ENCODE measurements at regions not wholly inside any gene's neighbourhood (a gene's known extent, or its start where the extent isn't known, plus 50 kb on each side); places are given as distances from the start of the nearest gene placed in this dataset.

DNA sequence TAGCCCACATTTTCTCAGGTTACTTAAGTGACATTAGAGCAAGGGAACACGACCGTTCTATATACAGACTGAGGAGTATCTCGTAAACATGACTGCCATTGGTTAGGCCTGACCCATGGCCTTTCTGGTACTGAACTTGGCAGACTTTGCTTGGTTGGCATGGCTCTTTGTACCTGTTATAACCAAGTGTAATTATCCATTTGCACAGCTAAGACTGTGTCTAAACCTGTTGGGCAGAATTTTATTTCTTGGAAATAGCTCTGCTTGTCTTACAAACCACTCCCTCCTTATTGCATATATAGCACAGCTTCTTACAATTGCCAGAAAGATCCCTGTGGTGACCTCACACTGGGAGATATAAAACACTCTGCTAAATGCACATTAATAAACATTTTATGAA is 106.9 kb downstream of the P2RY1 start:
- H3K9me3 Mint-ChIP-seq: no peaks in the 10 kb centered on the region
- no peak overlapping the region for H3K27ac Mint-ChIP-seq
- H3K36me3 Mint-ChIP-seq: no peaks in the 10 kb centered on the region
- no peak for DNase-seq (ENCODE audit: low spot score in 2 of 2)
- no peak for ATAC-seq

DNA sequence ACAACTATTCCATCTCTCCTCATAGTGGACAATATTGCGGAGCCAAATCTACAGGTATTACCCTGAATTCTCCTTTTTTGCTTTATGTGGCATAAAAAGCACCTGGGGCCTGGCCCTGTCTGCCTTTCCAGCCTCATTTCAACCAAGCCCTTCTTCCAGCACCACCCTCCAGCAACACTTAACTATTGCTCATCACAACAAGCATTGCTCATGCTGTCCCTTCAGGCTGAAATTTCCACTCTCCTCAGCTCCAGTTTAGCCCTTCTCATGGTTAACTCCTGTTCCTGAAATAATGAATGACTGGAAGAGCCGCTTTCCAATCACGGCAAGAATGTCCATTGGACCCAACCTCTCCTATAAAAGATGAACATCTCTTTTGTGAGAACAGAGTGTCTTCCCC is 107.4 kb downstream of the P2RY1 start:
- Mint-ChIP-seq H3K36me3 (no peaks in the 10 kb centered on the region), H3K9me3 (no peaks in the 10 kb centered on the region), H3K27ac (no peak overlapping the region)
- ATAC-seq: no peak
- DNase-seq (ENCODE audit: low spot score in 2 of 2): no peak

DNA sequence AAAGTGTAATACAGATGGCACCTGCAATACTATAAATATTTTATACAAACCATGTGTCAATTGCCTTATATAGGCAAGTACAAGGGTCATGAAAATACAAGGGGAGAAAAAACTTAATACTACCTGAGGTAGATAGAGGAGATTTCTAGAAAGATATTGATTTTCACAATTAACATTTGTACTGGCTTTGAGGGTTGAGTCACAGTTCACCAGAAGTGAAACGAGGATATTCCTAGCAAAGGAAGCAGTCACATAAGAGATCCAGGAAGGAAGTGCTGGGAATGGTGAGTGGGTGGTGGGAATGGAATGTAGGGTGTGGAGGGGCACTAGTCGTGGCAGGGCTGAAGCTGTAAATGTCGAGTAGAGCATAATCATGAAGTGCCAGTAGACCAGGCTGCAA is 108.7 kb downstream of the P2RY1 start:
- Mint-ChIP-seq H3K36me3 (no peaks in the 10 kb centered on the region), H3K9me3 (no peaks in the 10 kb centered on the region), H3K27ac (no peak overlapping the region)
- ATAC-seq: no peak
- DNase-seq (ENCODE audit: low spot score in 2 of 2): no peak

DNA sequence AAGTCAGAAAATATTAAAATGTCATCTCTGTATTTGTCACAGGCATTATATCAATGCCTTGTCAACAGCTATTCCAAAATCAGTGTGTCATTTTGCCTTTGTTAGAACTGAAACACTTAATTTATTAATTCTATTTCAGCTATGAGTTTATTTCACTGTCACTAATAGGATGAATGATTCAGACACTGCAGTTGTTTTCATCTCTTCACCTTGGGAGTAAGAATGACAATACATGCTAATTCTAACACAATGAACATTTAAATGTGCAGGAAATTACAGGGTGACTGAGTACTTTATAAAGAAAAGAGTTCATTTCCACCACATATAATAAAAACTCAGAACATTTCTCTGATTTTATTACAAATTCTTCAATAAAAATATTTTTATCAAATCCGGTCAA is 109.7 kb downstream of the P2RY1 start:
- Mint-ChIP-seq H3K36me3 (no peaks in the 10 kb centered on the region), H3K9me3 (no peaks in the 10 kb centered on the region), H3K27ac (no peak overlapping the region)
- ATAC-seq (no peak), DNase-seq (ENCODE audit: low spot score in 2 of 2) (no peak)

DNA sequence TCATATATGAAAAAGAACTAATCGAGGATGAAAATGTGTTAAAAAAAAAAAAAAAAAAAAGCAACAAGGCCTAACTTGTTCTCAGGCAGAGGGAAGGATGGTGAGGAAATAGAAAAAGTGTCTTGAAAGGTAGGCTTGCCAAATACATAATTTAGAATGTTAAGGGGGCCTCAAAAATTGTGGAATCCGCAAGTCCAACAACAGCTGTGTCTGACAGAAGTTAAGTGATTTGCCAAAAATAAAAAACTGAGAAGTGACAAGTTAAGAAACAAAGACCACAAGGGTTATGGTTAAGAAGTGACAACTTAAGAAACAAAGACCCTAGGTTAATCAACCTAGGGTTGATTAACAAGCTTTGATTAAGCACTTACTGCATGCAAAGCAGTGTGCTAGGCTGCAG is 110.6 kb downstream of the P2RY1 start:
- no peaks in the 10 kb centered on the region for H3K9me3 Mint-ChIP-seq
- DNase-seq (ENCODE audit: low spot score in 2 of 2) (no peak), ATAC-seq (no peak)
- H3K27ac Mint-ChIP-seq: no peak overlapping the region
- H3K36me3 Mint-ChIP-seq: no peaks in the 10 kb centered on the region

DNA sequence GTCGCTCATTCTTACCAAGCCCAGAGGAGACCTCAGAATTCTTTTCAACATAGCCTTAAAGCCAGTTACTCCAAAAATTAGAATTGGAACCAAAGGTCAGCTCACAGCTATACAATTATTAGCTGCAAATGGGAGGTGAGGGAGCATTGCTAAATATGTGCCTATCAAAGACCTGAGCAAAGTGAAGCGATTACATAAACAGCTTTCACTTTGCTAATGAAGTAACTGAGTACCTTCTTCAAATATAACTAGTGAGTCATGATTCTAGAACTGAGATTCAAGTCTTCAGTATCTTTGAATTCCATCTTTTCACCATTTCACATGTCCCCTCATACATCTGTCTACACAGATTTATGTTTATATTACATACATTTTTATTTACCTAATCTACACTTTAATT is 122.6 kb downstream of the P2RY1 start:
- Mint-ChIP-seq H3K27ac (no peak overlapping the region), H3K9me3 (no peaks in the 10 kb centered on the region), H3K36me3 (no peaks in the 10 kb centered on the region)
- no peak for DNase-seq (ENCODE audit: low spot score in 2 of 2)
- no peak for ATAC-seq

DNA sequence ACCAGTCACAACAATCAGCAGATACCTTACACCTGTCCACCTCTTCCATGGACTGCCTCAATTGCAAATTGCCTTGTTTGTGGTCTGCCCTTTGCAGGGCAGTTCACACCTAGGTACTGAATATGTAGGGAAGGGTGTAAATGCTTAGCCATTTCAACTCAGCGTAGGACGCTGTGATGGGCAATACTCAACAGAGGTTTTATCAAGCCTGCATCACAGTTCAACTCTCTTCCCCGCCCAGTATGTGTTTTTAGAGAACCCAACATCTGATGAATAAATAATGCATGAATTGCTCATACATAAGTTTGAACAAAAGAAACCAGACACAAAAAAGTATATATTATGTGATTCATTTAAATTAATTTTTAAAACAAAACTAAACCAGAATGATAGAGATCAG is 124.4 kb downstream of the P2RY1 start:
- DNase-seq (ENCODE audit: low spot score in 2 of 2): no peak
- H3K36me3 Mint-ChIP-seq: no peaks in the 10 kb centered on the region
- no peak overlapping the region for H3K27ac Mint-ChIP-seq
- no peak for ATAC-seq
- H3K9me3 Mint-ChIP-seq: no peaks in the 10 kb centered on the region

DNA sequence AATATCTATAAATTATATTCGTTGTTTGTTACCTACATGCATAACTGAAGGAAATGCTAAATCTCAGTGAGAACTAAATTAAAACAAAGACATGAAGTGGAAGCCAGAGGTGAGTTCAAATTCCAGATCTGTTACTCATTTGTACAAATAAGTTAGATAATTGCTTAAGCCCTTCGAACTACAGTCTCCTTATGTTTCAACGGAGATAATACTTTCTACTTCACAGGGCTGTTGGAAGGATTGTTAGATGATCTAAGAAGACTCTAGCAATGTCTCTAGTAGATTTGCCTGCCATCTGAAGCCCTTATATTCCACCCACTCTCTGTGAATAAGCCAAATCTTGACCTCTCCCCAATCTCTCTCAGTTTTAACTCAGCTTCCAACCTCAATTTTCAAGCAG is 125.8 kb downstream of the P2RY1 start:
- no peaks in the 10 kb centered on the region for H3K36me3 Mint-ChIP-seq
- DNase-seq (ENCODE audit: low spot score in 2 of 2) (no peak), ATAC-seq (no peak)
- H3K9me3 Mint-ChIP-seq: no peaks in the 10 kb centered on the region
- H3K27ac Mint-ChIP-seq: no peak overlapping the region

DNA sequence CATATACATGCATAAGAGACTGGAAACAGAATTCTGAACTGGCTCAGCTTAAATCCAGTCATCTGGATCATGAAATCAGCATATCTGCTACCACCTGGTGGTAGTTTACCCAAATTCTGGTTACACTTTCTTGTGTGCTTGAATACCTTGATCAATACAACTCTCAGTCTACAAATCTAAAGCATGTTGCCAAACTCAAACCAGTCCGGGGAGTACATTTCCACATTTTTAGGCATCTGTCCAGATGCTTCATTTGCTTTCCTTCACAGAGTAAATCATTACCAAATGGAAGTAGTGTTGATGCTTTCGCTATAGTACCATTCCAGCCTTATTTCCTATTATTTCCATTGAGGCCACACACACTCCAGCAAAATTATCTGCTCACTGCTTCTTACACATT is 126.4 kb downstream of the P2RY1 start:
- no peaks in the 10 kb centered on the region for H3K36me3 Mint-ChIP-seq
- no peaks in the 10 kb centered on the region for H3K9me3 Mint-ChIP-seq
- no peak overlapping the region for H3K27ac Mint-ChIP-seq
- DNase-seq (ENCODE audit: low spot score in 2 of 2) (no peak), ATAC-seq (no peak)

DNA sequence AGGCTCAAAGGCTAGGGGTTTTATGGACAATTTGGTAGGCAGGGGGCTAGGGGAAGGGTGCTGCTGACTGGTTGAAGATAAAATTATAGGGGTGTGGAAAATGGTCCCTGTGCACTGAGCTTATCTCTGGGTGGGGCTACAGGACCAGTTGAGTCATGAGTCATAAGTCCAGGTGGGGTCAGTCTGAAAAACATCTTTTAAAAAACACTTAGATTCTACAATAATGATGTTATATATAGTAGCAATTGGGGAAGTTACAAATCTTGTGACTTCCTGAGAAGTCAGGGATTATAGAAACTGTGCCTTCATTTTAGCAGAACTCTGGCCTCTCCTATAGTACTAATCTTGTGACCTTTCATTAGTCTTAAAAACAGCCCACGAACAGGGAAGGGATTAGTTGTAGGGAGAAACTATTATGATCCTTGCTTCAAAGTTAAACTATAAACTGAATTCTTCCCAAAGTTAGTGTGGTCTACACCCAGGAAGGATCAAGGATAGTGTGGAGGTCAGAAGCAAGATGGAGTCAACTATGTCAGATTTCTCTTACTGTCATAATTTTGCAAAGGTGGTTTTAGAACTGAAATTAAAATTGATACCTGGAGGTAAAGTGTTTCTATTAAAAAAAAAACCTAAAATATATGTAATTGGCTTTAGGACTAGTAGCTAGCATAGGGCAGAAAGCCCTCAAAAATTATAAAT is 130.1 kb downstream of the P2RY1 start:
- Mint-ChIP-seq H3K27ac (no peak overlapping the region), H3K36me3 (no peaks in the 10 kb centered on the region), H3K9me3 (no peaks in the 10 kb centered on the region)
- ATAC-seq (no peak), DNase-seq (ENCODE audit: low spot score in 2 of 2) (no peak)

DNA sequence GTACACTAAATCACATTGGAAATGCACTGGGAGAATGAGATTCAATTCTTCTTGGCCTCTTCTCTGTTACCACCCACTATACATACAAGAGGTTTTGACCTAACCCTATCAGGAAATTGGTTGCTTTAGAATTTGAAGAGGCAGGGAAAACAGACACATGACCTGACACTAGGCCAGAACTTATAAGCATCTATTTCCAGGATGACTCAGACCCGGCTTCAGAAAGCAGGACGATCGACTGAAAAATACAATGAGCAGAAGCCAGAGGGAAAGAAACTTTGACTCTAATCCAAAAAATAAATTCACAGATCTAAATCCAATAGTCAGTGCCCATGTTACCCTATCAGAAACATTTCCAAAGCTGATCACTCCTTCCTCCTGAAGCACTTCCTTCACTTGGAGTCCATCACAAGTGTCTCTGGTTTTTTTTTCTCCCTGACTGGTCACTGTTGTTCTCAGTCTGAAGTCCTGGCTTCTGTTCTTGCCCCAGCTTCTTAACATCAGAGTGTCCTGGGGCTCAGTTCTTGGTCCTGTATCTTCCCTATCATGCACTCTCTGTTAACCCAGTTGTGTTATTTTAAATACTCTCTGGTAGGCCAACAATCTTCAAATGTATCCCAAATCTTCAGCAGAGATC is 133.6 kb downstream of the P2RY1 start:
- Mint-ChIP-seq H3K9me3 (no peaks in the 10 kb centered on the region), H3K27ac (no peak overlapping the region), H3K36me3 (no peaks in the 10 kb centered on the region)
- DNase-seq (ENCODE audit: low spot score in 2 of 2): no peak
- ATAC-seq: no peak

DNA sequence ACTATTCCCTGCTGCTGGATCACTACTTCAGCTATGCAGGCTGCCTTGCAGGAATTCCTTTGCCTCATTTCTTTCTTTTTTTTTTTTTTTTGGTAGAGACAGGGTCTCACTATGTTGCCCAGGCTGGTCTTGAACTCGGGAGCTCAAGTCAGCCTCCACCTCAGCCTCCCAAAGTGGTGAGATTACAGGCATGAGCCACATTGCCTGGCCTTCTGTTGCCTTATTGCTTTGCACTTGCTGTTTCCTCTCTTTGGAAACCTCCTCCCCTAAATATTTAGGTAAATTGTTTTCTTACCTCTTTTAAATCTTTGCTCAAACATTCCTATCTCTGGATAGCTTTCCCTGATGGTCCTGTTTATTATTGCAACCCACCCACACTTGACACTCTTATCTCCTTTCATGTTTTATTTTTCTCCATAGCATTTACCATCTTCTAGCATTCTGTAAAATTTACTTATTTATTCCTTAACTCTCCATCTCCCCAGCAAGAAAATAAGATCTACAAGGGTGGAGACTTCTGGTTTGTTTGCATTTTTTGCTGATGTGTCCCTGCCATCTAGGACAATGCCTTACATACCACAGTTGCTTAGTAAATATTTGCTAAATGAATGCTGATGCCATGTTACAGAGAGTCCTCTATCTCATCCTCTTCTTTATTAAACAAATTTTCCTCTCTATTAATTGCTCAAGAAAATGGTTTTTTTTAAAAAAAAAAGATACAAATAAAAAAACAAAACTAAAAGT is 134.8 kb downstream of the P2RY1 start:
- H3K36me3 Mint-ChIP-seq: no peaks in the 10 kb centered on the region
- DNase-seq (ENCODE audit: low spot score in 2 of 2): no peak
- no peak overlapping the region for H3K27ac Mint-ChIP-seq
- no peak for ATAC-seq
- H3K9me3 Mint-ChIP-seq: no peaks in the 10 kb centered on the region

DNA sequence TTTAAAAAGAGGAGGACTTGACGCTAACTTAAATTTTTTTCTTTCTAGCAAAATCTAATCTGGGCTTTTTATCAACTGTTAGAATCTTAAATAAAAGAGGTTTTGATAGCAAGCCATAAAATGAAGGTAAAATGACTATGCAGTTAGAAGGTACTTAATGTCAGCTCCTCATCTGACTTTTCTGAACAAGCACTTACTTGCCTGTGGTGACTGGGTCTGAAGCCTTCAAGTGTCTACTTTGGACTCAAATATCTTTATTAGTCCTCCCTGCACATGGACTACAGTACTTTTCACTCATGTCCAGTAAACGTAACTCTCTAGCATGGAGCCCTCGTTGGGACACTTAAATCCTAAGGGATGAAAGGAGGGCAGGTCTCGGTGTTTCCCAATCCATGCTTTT is 135.9 kb downstream of the P2RY1 start:
- ATAC-seq: no peak
- Mint-ChIP-seq H3K36me3 (no peaks in the 10 kb centered on the region), H3K9me3 (no peaks in the 10 kb centered on the region), H3K27ac (no peak overlapping the region)
- DNase-seq (ENCODE audit: low spot score in 2 of 2): no peak

DNA sequence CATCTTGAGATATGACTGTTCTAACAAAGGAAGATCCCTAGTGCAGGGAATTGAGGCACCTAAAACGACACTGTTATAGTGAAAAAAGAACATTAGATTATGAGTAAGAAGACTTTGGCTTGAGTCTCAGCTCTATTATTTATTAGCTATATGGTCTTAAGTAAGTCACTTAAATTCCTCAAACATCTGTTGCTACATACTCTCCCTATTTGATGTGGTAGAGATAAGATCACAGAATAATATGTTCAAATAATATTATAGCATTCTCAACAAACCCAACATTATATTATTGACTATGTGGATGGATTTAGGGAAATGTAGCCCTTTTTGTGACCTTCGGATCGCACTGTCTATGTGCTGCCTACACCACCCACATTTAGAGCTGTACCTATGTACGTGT is 136.9 kb downstream of the P2RY1 start:
- no peaks in the 10 kb centered on the region for H3K9me3 Mint-ChIP-seq
- no peak for ATAC-seq
- H3K27ac Mint-ChIP-seq: no peak overlapping the region
- no peak for DNase-seq (ENCODE audit: low spot score in 2 of 2)
- H3K36me3 Mint-ChIP-seq: no peaks in the 10 kb centered on the region

DNA sequence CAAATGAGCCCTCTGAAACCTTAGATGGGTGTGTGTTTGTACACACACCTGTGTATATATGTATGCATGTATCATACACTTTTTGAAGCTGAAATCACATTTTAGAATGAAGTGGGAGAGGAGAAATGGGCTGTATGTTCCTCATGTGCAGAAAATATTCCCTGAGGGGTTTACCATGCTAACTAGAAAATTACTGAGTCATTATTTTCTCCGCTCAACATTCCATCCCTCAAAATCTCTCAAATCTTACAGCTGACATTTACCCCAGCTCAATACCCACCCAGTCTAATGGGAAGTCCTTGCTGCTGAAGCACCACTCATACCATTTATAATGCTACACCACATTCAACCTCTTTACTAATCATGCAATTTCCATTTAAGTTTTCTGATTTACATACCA is 138.6 kb downstream of the P2RY1 start:
- no peaks in the 10 kb centered on the region for H3K9me3 Mint-ChIP-seq
- H3K27ac Mint-ChIP-seq: no peak overlapping the region
- no peaks in the 10 kb centered on the region for H3K36me3 Mint-ChIP-seq
- DNase-seq (ENCODE audit: low spot score in 2 of 2): no peak
- no peak for ATAC-seq

DNA sequence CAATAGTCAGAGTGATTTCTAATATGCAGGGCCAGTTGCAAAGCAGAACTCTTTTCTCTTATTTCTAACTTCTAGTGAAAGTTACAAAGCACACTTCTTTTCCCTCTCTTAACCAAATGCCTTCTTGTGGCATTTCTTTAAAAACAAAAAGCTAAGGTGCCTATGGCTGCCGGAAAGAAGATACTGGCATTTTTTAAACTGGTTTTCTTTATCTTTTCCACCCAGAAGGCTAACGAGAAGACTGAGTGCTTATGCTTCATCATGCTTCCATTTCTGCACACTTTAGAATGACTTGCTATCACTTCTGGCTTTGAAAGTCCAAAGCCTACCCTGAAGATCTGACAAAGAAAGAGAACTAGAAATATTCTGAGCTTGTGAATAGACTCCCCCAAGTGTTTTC is 141.3 kb downstream of the P2RY1 start:
- no peaks in the 10 kb centered on the region for H3K36me3 Mint-ChIP-seq
- DNase-seq (ENCODE audit: low spot score in 2 of 2) (no peak), ATAC-seq (no peak)
- no peak overlapping the region for H3K27ac Mint-ChIP-seq
- peaks cover under 1 to 2% of the 10 kb centered on the region in 2 donors for H3K9me3 Mint-ChIP-seq

DNA sequence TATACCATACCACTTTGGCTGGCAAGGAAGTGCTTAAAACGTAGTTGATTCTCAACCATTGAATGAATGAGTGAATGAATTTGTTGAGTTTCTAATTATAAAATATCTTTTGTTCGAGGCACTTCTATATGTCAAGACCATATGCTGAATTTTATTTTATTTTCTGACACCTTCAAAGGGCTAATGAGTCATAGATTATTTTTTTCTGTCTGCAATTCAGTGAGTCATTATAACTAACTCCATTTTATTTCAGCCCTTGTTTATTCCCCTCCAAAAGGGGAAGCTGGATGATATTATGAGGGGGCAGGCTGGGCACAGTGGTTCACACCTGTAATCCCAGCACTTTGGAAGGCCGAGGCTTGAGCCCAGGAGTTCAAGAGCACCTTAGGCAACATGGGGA is 142.4 kb downstream of the P2RY1 start:
- Mint-ChIP-seq H3K36me3 (no peaks in the 10 kb centered on the region), H3K9me3 (peaks cover 3 to 5% of the 10 kb centered on the region in 2 donors), H3K27ac (no peak overlapping the region)

DNA sequence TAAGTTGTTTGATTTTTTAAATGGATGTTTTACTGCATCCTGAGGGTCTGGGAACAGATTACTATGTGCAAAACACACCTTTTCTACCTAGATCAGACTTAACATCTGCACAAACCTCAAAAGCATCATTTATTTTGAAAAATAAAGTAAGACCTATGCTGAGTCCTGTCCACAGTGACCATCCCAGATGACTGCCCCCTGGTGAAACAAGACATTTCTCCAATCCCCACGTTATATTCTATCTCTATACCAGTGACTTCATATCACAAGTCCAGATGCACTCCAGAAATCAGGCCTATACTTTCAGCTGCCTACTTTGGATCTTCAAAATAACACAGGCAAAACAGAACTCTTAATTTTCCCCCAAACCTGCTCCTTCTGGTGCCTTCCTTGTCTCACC is 143.2 kb downstream of the P2RY1 start:
- Mint-ChIP-seq H3K36me3 (no peaks in the 10 kb centered on the region), H3K9me3 (peaks cover 3 to 5% of the 10 kb centered on the region in 2 donors), H3K27ac (no peak overlapping the region)
- no peak for ATAC-seq
- no peak for DNase-seq (ENCODE audit: low spot score in 2 of 2)

More for the DNA sequence above, 142.4 kb downstream of the P2RY1 start:
- ATAC-seq: no peak
- DNase-seq (ENCODE audit: low spot score in 2 of 2): no peak
